ENCODE measurements at regions not wholly inside any gene's neighbourhood (a gene's known extent, or its start where the extent isn't known, plus 50 kb on each side); places are given as distances from the start of the nearest gene placed in this dataset.
"Not testable (repeated sequence)": the region's sequence is repeated elsewhere in the genome, so short reads cannot be mapped to it uniquely, and the experiment has no call there.

DNA sequence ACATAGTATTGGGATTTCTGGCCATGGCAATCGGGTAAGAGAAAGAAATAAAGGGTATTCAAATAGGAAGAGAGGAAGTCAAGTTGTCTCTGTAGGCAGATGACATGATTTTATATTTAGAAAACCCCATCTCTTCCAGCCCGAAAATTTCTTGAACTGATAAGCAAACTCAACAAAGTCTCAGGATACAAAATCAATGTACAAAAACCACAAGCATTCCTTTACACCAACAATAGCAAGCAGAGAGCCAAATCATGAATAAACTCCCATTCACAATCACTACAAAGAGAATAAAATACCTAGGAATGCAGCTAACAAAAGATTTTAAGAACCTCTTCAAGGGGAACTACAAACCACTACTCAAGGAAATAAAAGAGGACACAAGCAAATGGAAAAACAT is 600.1 kb upstream of the EPHA5 start:
- TF ChIP-seq, protein P1, sequence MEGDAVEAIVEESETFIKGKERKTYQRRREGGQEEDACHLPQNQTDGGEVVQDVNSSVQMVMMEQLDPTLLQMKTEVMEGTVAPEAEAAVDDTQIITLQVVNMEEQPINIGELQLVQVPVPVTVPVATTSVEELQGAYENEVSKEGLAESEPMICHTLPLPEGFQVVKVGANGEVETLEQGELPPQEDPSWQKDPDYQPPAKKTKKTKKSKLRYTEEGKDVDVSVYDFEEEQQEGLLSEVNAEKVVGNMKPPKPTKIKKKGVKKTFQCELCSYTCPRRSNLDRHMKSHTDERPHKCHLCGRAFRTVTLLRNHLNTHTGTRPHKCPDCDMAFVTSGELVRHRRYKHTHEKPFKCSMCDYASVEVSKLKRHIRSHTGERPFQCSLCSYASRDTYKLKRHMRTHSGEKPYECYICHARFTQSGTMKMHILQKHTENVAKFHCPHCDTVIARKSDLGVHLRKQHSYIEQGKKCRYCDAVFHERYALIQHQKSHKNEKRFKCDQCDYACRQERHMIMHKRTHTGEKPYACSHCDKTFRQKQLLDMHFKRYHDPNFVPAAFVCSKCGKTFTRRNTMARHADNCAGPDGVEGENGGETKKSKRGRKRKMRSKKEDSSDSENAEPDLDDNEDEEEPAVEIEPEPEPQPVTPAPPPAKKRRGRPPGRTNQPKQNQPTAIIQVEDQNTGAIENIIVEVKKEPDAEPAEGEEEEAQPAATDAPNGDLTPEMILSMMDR (IDR thresholded peaks at IDR 0.05 in 8 of 11, conservative IDR thresholded peaks at IDR 0.05 in 3 of 11): not testable (repeated sequence)
- TF ChIP-seq POLR2A (IDR thresholded peaks at IDR 0.05): not testable (repeated sequence)
